ENCODE measurements at regions not wholly inside any gene's neighbourhood (a gene's known extent, or its start where the extent isn't known, plus 50 kb on each side); places are given as distances from the start of the nearest gene placed in this dataset.

- 55% methylated on average over 4 of the region's 4 CpGs for WGBS
- TF ChIP-seq, protein P1, sequence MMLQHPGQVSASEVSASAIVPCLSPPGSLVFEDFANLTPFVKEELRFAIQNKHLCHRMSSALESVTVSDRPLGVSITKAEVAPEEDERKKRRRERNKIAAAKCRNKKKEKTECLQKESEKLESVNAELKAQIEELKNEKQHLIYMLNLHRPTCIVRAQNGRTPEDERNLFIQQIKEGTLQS (IDR thresholded peaks at IDR 0.05) = no peak
- TF ChIP-seq FOXA1 (IDR thresholded peaks at IDR 0.05) = no peak
- TF ChIP-seq REST (IDR thresholded peaks at IDR 0.05) = no peak
- no peak for TF ChIP-seq RAD21 (IDR thresholded peaks at IDR 0.05)
- TF ChIP-seq HNF4G (IDR thresholded peaks at IDR 0.05) = no peak
- no peak for TF ChIP-seq CTCF (IDR thresholded peaks at IDR 0.05; ENCODE audit: low read depth, low read length, missing input control)
- TF ChIP-seq NR2F2 (IDR thresholded peaks at IDR 0.05) = no peak
- no peak for TF ChIP-seq JUND (IDR thresholded peaks at IDR 0.05)
- TF ChIP-seq TAF1 (conservative IDR thresholded peaks at IDR 0.05) = no peak
- no peak for TF ChIP-seq MAX (IDR thresholded peaks at IDR 0.05)
- TF ChIP-seq ZBTB33 (IDR thresholded peaks at IDR 0.05) = no peak
- no peak for TF ChIP-seq GABPA (IDR thresholded peaks at IDR 0.05 in 1 of 2, conservative IDR thresholded peaks at IDR 0.05 in 1 of 2)
- no peak for TF ChIP-seq YY1 (IDR thresholded peaks at IDR 0.05)
- no peak for TF ChIP-seq SP1 (IDR thresholded peaks at IDR 0.05)
- TF ChIP-seq EGR1 (IDR thresholded peaks at IDR 0.05; ENCODE audit: low read depth in 2 of 2) = no peak
- no peak overlapping the region for H3K4me3 ChIP-seq (ENCODE audit: low read depth in 1 of 3, low read length in 3 of 3)
Observed at GRCh38 chr13:88824218-88824617, 1153.0 kb downstream of the SLITRK5 start.

DNA sequence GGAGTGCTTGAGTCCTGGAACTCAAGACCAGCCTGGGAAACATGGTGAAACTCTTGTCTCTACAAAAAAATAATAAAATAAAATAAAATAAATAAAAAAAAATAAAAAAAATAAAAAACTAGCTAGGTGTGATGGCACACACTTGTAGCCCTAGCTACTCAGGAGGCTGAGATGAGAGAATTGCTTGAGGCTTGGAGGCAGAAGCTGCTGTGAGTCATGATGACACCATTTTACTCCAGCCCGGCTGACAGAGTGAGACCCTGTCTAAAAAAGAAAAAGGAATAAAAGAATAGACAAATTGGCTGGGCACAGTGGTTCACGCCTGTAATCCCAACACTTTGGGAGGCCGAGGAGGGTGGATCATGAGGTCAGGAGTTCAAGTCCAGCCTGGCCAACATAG, 1168.9 kb downstream of the SLITRK5 start:
- 79% methylated on average over 3 of the region's 3 CpGs for WGBS
- H3K27ac ChIP-seq (ENCODE audit: low read depth in 1 of 2, low read length in 2 of 2) = no peak overlapping the region
- H3K4me3 ChIP-seq (ENCODE audit: low read depth in 1 of 3, low read length in 3 of 3) = no peak overlapping the region
- no peaks in the 10 kb centered on the region for H3K9me3 ChIP-seq (ENCODE audit: control insufficient read depth in 4 of 4, low read length in 3 of 4)
- no peak overlapping the region for H3K9ac ChIP-seq (ENCODE audit: low read depth in 1 of 2, low read length in 2 of 2)
- no peaks in the 10 kb centered on the region for H3K36me3 ChIP-seq (ENCODE audit: control insufficient read depth in 4 of 4, insufficient read depth in 3 of 4, low read depth in 1 of 4, low read length in 3 of 4)
- no peaks in the 10 kb centered on the region for H3K27me3 ChIP-seq (ENCODE audit: control insufficient read depth in 4 of 4, insufficient read depth in 4 of 4, low read length in 3 of 4)
- DNase-seq (ENCODE audit: low spot score) = no peak
- no peaks in the 10 kb centered on the region for H3K4me1 ChIP-seq (ENCODE audit: control insufficient read depth in 4 of 4, insufficient read depth in 4 of 4, low read length in 3 of 4)
- no peak for TF ChIP-seq TAF1 (conservative IDR thresholded peaks at IDR 0.05)
- no peak for TF ChIP-seq YY1 (IDR thresholded peaks at IDR 0.05)
- no peak for TF ChIP-seq RAD21 (IDR thresholded peaks at IDR 0.05)
- TF ChIP-seq ZBTB33 (IDR thresholded peaks at IDR 0.05) = no peak
- no peak for TF ChIP-seq NR2F2 (IDR thresholded peaks at IDR 0.05)
- no peak for TF ChIP-seq JUND (IDR thresholded peaks at IDR 0.05)
- no peak for TF ChIP-seq MAX (IDR thresholded peaks at IDR 0.05)
- TF ChIP-seq HNF4G (IDR thresholded peaks at IDR 0.05) = no peak
- TF ChIP-seq GABPA (IDR thresholded peaks at IDR 0.05 in 1 of 2, conservative IDR thresholded peaks at IDR 0.05 in 1 of 2) = no peak
- no peak for TF ChIP-seq HNF4A (conservative IDR thresholded peaks at IDR 0.05)
- no peak for TF ChIP-seq FOXA1 (IDR thresholded peaks at IDR 0.05)
- TF ChIP-seq, protein P1 (IDR thresholded peaks at IDR 0.05) = no peak
- TF ChIP-seq SP1 (IDR thresholded peaks at IDR 0.05) = no peak
- no peak for TF ChIP-seq REST (IDR thresholded peaks at IDR 0.05)
- no peak for TF ChIP-seq EGR1 (IDR thresholded peaks at IDR 0.05; ENCODE audit: low read depth in 2 of 2)

More at GRCh38 chr13:88824218-88824617, 1153.0 kb downstream of the SLITRK5 start:
- DNase-seq (ENCODE audit: low spot score) = no peak
- H3K27me3 ChIP-seq (ENCODE audit: control insufficient read depth in 4 of 4, insufficient read depth in 4 of 4, low read length in 3 of 4) = no peaks in the 10 kb centered on the region
- no peak overlapping the region for H3K9ac ChIP-seq (ENCODE audit: low read depth in 1 of 2, low read length in 2 of 2)
- no peak overlapping the region for H3K27ac ChIP-seq (ENCODE audit: low read depth in 1 of 2, low read length in 2 of 2)
- H3K9me3 ChIP-seq (ENCODE audit: control insufficient read depth in 4 of 4, low read length in 3 of 4) = no peaks in the 10 kb centered on the region
- no peaks in the 10 kb centered on the region for H3K4me1 ChIP-seq (ENCODE audit: control insufficient read depth in 4 of 4, insufficient read depth in 4 of 4, low read length in 3 of 4)
- no peaks in the 10 kb centered on the region for H3K36me3 ChIP-seq (ENCODE audit: control insufficient read depth in 4 of 4, insufficient read depth in 3 of 4, low read depth in 1 of 4, low read length in 3 of 4)

Data from liver (tissue), 8 donors.